HG03103 (cell line): ENCODE measurements at regions not wholly inside any gene's neighbourhood (a gene's known extent, or its start where the extent isn't known, plus 50 kb on each side); places are given as distances from the start of the nearest gene placed in this dataset.
A peak's percentile ranks its signal among the peaks of the same experiment; 100 is the strongest.

Experiments used
- ATAC-seq: cut with Tn5 transposase; IDR thresholded peaks from one replicate; pipeline ENCODE4 v1.9.1; 2021; ENCODE audit warnings: low read depth; ENCODE audit not compliant: unreplicated experiment

DNA sequence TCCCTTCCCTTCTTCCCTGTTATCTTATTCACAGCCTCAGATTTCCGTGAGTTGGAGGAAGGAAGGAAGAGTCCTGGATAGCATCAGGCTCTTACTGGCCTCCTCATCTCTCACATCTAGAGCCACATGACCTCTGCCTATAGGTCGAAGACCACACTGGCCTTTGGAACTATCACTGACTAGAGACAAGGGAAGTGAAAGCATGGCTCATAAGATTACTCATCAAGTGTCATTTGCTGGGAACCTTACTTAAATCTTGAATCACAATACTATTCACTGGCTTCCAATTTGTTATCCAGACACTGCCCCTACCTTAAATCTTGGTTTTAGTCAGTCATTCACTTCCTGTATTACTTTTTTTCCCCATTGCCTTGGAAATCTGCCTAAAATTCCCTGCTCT, 61.6 kb upstream of the MTMR8 start:
- ATAC-seq = peak; percentile 79

DNA sequence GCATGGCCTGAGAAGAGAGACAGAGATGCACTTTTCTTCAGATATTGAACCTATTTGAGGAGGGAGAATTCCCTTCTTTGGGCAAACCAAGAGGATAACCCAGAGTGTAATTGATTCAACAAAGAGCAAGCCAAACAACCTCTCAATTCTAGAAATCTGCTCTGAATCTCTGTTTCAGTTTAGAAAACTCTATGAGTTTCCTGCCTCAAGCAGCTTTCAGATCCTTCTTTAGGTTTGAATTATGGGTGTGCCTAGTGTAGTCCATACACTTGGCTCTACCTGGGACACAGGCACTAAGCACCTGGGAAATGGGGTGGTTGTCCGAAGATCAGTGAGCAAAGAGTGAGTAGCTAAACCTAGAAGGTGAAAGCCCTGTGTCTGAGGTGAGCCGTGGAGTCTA, 52.0 kb upstream of the MTMR8 start:
- no peak for ATAC-seq
